Daoy (cell line): ENCODE measurements at regions not wholly inside any gene's neighbourhood (a gene's known extent, or its start where the extent isn't known, plus 50 kb on each side); places are given as distances from the start of the nearest gene placed in this dataset.

Experiments used
- DNase-seq: peaks from one replicate; pipeline ENCODE4 v3.0.0-alpha.2; 2015; ENCODE audit warnings: low read depth

GRCh38 chr16:9568261-9568660, 476.8 kb downstream of the HAPSTR1 start:
- no peak for DNase-seq

- no peak for DNase-seq
These were observed 479.1 kb downstream of the HAPSTR1 start for GRCh38 chr16:9570521-9570920.

- peak; percentile 58 for DNase-seq
These were observed 487.0 kb downstream of the HAPSTR1 start for GRCh38 chr16:9578459-9578858.

- DNase-seq, result no peak
These were observed 488.6 kb downstream of the HAPSTR1 start for GRCh38 chr16:9580025-9580424.

- DNase-seq, result no peak
These were observed 502.0 kb downstream of the HAPSTR1 start for GRCh38 chr16:9593440-9593839.

GRCh38 chr16:9594047-9594446, 502.6 kb downstream of the HAPSTR1 start:
- DNase-seq, result no peak

GRCh38 chr16:9594946-9595345, 503.5 kb downstream of the HAPSTR1 start:
- no peak for DNase-seq

- no peak for DNase-seq
These were observed 503.9 kb downstream of the HAPSTR1 start for GRCh38 chr16:9595393-9595792.

GRCh38 chr16:9596788-9597187, 505.3 kb downstream of the HAPSTR1 start:
- DNase-seq, result peak; percentile 15

- no peak for DNase-seq
These were observed 506.7 kb downstream of the HAPSTR1 start for GRCh38 chr16:9597967-9598730.

GRCh38 chr16:9598731-9599083, 507.3 kb downstream of the HAPSTR1 start:
- DNase-seq, result no peak

GRCh38 chr16:9599415-9600120, 508.1 kb downstream of the HAPSTR1 start:
- no peak for DNase-seq

- DNase-seq, result no peak
These were observed 510.7 kb downstream of the HAPSTR1 start for GRCh38 chr16:9602189-9602588.

- no peak for DNase-seq
These were observed 511.9 kb downstream of the HAPSTR1 start for GRCh38 chr16:9603316-9603715.

GRCh38 chr16:9607515-9608230, 516.2 kb downstream of the HAPSTR1 start:
- peak; percentile 12 for DNase-seq

- peak; percentile 20 for DNase-seq
These were observed 519.3 kb downstream of the HAPSTR1 start for GRCh38 chr16:9610727-9611126.

- DNase-seq, result peak; percentile 70
These were observed 520.8 kb downstream of the HAPSTR1 start for GRCh38 chr16:9612267-9612666.

- no peak for DNase-seq
These were observed 522.9 kb downstream of the HAPSTR1 start for GRCh38 chr16:9614389-9614788.

GRCh38 chr16:9622268-9622667, 530.8 kb downstream of the HAPSTR1 start:
- no peak for DNase-seq

GRCh38 chr16:9625122-9625521, 533.7 kb downstream of the HAPSTR1 start:
- no peak for DNase-seq

- no peak for DNase-seq
These were observed 536.0 kb downstream of the HAPSTR1 start for GRCh38 chr16:9627427-9627826.

GRCh38 chr16:9630119-9630518, 538.7 kb downstream of the HAPSTR1 start:
- DNase-seq, result no peak

GRCh38 chr16:9630985-9631384, 539.5 kb downstream of the HAPSTR1 start:
- DNase-seq, result no peak
